ENCODE measurements at regions not wholly inside any gene's neighbourhood (a gene's known extent, or its start where the extent isn't known, plus 50 kb on each side); places are given as distances from the start of the nearest gene placed in this dataset.

- no peak for DNase-seq (ENCODE audit: low read depth in 1 of 2, low spot score in 1 of 2)
Measured at GRCh38 chr3:195005759-195006510, 265.0 kb downstream of the XXYLT1 start.

- DNase-seq (ENCODE audit: low read depth in 1 of 2, low spot score in 1 of 2) = no peak
Measured at GRCh38 chr3:195007151-195007550, 263.8 kb downstream of the XXYLT1 start.

GRCh38 chr3:195007766-195008165, 263.2 kb downstream of the XXYLT1 start:
- DNase-seq (ENCODE audit: low read depth in 1 of 2, low spot score in 1 of 2) = no peak

- no peak for DNase-seq (ENCODE audit: low read depth in 1 of 2, low spot score in 1 of 2)
Measured at GRCh38 chr3:195008816-195009215, 262.1 kb downstream of the XXYLT1 start.

GRCh38 chr3:195009616-195010015, 261.3 kb downstream of the XXYLT1 start:
- no peak for DNase-seq (ENCODE audit: low read depth in 1 of 2, low spot score in 1 of 2)

- no peak for DNase-seq (ENCODE audit: low read depth in 1 of 2, low spot score in 1 of 2)
Measured at GRCh38 chr3:195010551-195011100, 260.3 kb downstream of the XXYLT1 start.

GRCh38 chr3:195011231-195011834, 259.6 kb downstream of the XXYLT1 start:
- no peak for DNase-seq (ENCODE audit: low read depth in 1 of 2, low spot score in 1 of 2)

- DNase-seq (ENCODE audit: low read depth in 1 of 2, low spot score in 1 of 2) = no peak
Measured at GRCh38 chr3:195012100-195012499, 258.9 kb downstream of the XXYLT1 start.

- no peak for DNase-seq (ENCODE audit: low read depth in 1 of 2, low spot score in 1 of 2)
Measured at GRCh38 chr3:195012571-195012970, 258.4 kb downstream of the XXYLT1 start.

GRCh38 chr3:195013411-195014361, 257.3 kb downstream of the XXYLT1 start:
- no peak for DNase-seq (ENCODE audit: low read depth in 1 of 2, low spot score in 1 of 2)

- no peak for DNase-seq (ENCODE audit: low read depth in 1 of 2, low spot score in 1 of 2)
Measured at GRCh38 chr3:195015021-195015420, 255.9 kb downstream of the XXYLT1 start.

- no peak for DNase-seq (ENCODE audit: low read depth in 1 of 2, low spot score in 1 of 2)
Measured at GRCh38 chr3:195017151-195017550, 253.8 kb downstream of the XXYLT1 start.
